Fibroblast of lung (primary cell): ENCODE measurements at regions not wholly inside any gene's neighbourhood (a gene's known extent, or its start where the extent isn't known, plus 50 kb on each side); places are given as distances from the start of the nearest gene placed in this dataset.

ENCODE experiments used
- DNase-seq, 2 donors: peaks; one replicate each; pipeline versions ENCODE4 v3.0.0 to v3.0.0-alpha.2; 2010; ENCODE audit warnings: low read depth in 2 of 2
- H2AFZ ChIP-seq: 2 replicates; pipeline ENCODE4 v1.5.1; 2012; ENCODE audit warnings: low read length, control low read depth, inconsistent platforms
- H3K27ac ChIP-seq: 2 replicates; pipeline ENCODE4 v1.5.1; 2011; ENCODE audit warnings: low read length, control low read depth; ENCODE audit not compliant: insufficient read depth
- H3K27me3 ChIP-seq: 2 replicates; pipeline ENCODE4 v1.5.1; 2011; ENCODE audit warnings: mild to moderate bottlenecking, low read length; ENCODE audit not compliant: control insufficient read depth, insufficient read depth
- H3K36me3 ChIP-seq: 2 replicates; pipeline ENCODE4 v1.5.1; 2011; ENCODE audit warnings: low read length; ENCODE audit not compliant: control insufficient read depth, insufficient read depth
- H3K4me1 ChIP-seq: 2 replicates; pipeline ENCODE4 v1.5.1; 2011; ENCODE audit warnings: low read length; ENCODE audit not compliant: control insufficient read depth, insufficient read depth; ENCODE audit errors: extremely low read depth
- H3K4me2 ChIP-seq: 2 replicates; pipeline ENCODE4 v1.5.1; 2011; ENCODE audit warnings: low read length, control low read depth; ENCODE audit not compliant: insufficient read depth; ENCODE audit errors: extremely low read depth
- H3K4me3 ChIP-seq, 4 experiments: fragments of 200-600 bp in 1 of 4; sonication (generic) in 1 of 4; replicated peaks in 1 of 4; 2 replicates each; pipeline ENCODE4 v1.5.1; 2011 to 2016; ENCODE audit warnings: low read length in 4 of 4, low read depth in 3 of 4, mild to moderate bottlenecking in 3 of 4, control low read depth in 2 of 4, inconsistent platforms in 1 of 4, mixed read lengths in 1 of 4; ENCODE audit not compliant: insufficient read depth in 1 of 4; ENCODE audit errors: control extremely low read depth in 1 of 4
- H3K79me2 ChIP-seq: 2 replicates; pipeline ENCODE4 v1.5.1; 2012; ENCODE audit warnings: mild to moderate bottlenecking, low read length, inconsistent platforms; ENCODE audit not compliant: control insufficient read depth, insufficient read depth
- H3K9ac ChIP-seq: 2 replicates; pipeline ENCODE4 v1.5.1; 2011; ENCODE audit warnings: mild to moderate bottlenecking, low read length, control low read depth; ENCODE audit not compliant: insufficient read depth
- H3K9me3 ChIP-seq: 2 replicates; pipeline ENCODE4 v1.5.1; 2012; ENCODE audit warnings: low read depth, low read length; ENCODE audit not compliant: control insufficient read depth, insufficient read depth
- H4K20me1 ChIP-seq: 2 replicates; pipeline ENCODE4 v1.5.1; 2011; ENCODE audit warnings: low read length; ENCODE audit not compliant: control insufficient read depth, insufficient read depth; ENCODE audit errors: extremely low read depth
- CTCF ChIP-seq, 2 donors: IDR thresholded peaks in 1 of 2; conservative IDR thresholded peaks in 1 of 2; 1 replicate in 1 of 2; 2 replicates in 1 of 2; pipeline ENCODE4 v1.5.1; 2011 to 2012; ENCODE audit warnings: low read length in 2 of 2, control low read depth in 1 of 2, inconsistent platforms in 1 of 2, low read depth in 1 of 2, mild to moderate bottlenecking in 1 of 2
- EZH2 ChIP-seq: IDR thresholded peaks from 2 replicates; pipeline ENCODE4 v1.5.1; 2012; ENCODE audit warnings: low read length, control low read depth, mild to moderate bottlenecking; ENCODE audit errors: missing control alignments

GRCh38 chr2:212732860-212733259, 194.3 kb upstream of the ERBB4 start:
- no peak for TF ChIP-seq EZH2
- TF ChIP-seq CTCF (conservative IDR thresholded peaks at IDR 0.05 in 1 of 2, IDR thresholded peaks at IDR 0.05 in 1 of 2; ENCODE audit: low read depth in 1 of 2, low read length in 2 of 2): no peak

GRCh38 chr2:212730994-212731393, 192.4 kb upstream of the ERBB4 start:
- no peak for DNase-seq
- TF ChIP-seq CTCF (conservative IDR thresholded peaks at IDR 0.05 in 1 of 2, IDR thresholded peaks at IDR 0.05 in 1 of 2; ENCODE audit: low read depth in 1 of 2, low read length in 2 of 2) (no peak), EZH2 (no peak)

More at GRCh38 chr2:212732860-212733259, 194.3 kb upstream of the ERBB4 start:
- Histone ChIP-seq H3K4me2 (no peak overlapping the region), H3K4me1 (no peaks in the 10 kb centered on the region), H3K79me2 (no peaks in the 10 kb centered on the region), H3K27me3 (no peaks in the 10 kb centered on the region), H3K4me3 (no peak overlapping the region), H3K27ac (no peak overlapping the region), H4K20me1 (no peaks in the 10 kb centered on the region), H2AFZ (no peak overlapping the region), H3K9me3 (no peaks in the 10 kb centered on the region), H3K9ac (no peak overlapping the region), H3K36me3 (no peaks in the 10 kb centered on the region)
- no peak for DNase-seq

GRCh38 chr2:212728717-212729116, 190.1 kb upstream of the ERBB4 start:
- DNase-seq: no peak
- no peaks in the 10 kb centered on the region for H3K36me3 ChIP-seq
- H3K27me3 ChIP-seq: no peaks in the 10 kb centered on the region
- H2AFZ ChIP-seq: no peak overlapping the region
- TF ChIP-seq CTCF (conservative IDR thresholded peaks at IDR 0.05 in 1 of 2, IDR thresholded peaks at IDR 0.05 in 1 of 2; ENCODE audit: low read depth in 1 of 2, low read length in 2 of 2) (no peak), EZH2 (no peak)
- H4K20me1 ChIP-seq: no peaks in the 10 kb centered on the region
- no peak overlapping the region for H3K4me3 ChIP-seq
- H3K9ac ChIP-seq: no peak overlapping the region
- no peak overlapping the region for H3K27ac ChIP-seq
- no peak overlapping the region for H3K4me2 ChIP-seq
- no peaks in the 10 kb centered on the region for H3K4me1 ChIP-seq
- no peaks in the 10 kb centered on the region for H3K79me2 ChIP-seq
- H3K9me3 ChIP-seq: no peaks in the 10 kb centered on the region

More at GRCh38 chr2:212730994-212731393, 192.4 kb upstream of the ERBB4 start:
- no peak overlapping the region for H2AFZ ChIP-seq
- H3K4me2 ChIP-seq: no peak overlapping the region
- no peaks in the 10 kb centered on the region for H4K20me1 ChIP-seq
- H3K27ac ChIP-seq: no peak overlapping the region
- no peak overlapping the region for H3K9ac ChIP-seq
- H3K4me3 ChIP-seq: no peak overlapping the region
- no peaks in the 10 kb centered on the region for H3K36me3 ChIP-seq
- no peaks in the 10 kb centered on the region for H3K4me1 ChIP-seq
- H3K9me3 ChIP-seq: no peaks in the 10 kb centered on the region
- H3K79me2 ChIP-seq: no peaks in the 10 kb centered on the region
- no peaks in the 10 kb centered on the region for H3K27me3 ChIP-seq
